Astrocyte of the cerebellum (primary cell): ENCODE measurements at regions not wholly inside any gene's neighbourhood (a gene's known extent, or its start where the extent isn't known, plus 50 kb on each side); places are given as distances from the start of the nearest gene placed in this dataset.
A peak's percentile ranks its signal among the peaks of the same experiment; 100 is the strongest.
"Not testable (repeated sequence)": the region's sequence is repeated elsewhere in the genome, so short reads cannot be mapped to it uniquely, and the experiment has no call there.

Experiments
- DNase-seq: peaks from one replicate; pipeline ENCODE4 v3.0.0-alpha.2; 2011; ENCODE audit warnings: low read depth
- H3K4me3 ChIP-seq: 2 replicates; pipeline ENCODE4 v1.5.1; 2011; ENCODE audit warnings: mild to moderate bottlenecking, low read depth, low read length, moderate library complexity
- CTCF ChIP-seq: IDR thresholded peaks from 2 replicates; pipeline ENCODE4 v1.5.1; 2012; ENCODE audit warnings: low read length, low read depth, moderate library complexity, mild to moderate bottlenecking; ENCODE audit errors: missing control alignments
- in situ Hi-C: cut with HindIII; loops from 2 replicates; pipeline ENCODE4 v1.10.0; 2017; ENCODE audit warnings: low sequenced_read_pairs

GRCh38 chr13:44309794-44310757 is 63.5 kb upstream of the SERP2 start:
- in situ Hi-C loops, result no loop called here
- DNase-seq, result no peak
- H3K4me3 ChIP-seq, result no peak overlapping the region
- TF ChIP-seq CTCF, result no peak

- H3K4me3 ChIP-seq, result no peak overlapping the region
- in situ Hi-C loops, result no loop called here
- TF ChIP-seq CTCF, result no peak
- no peak for DNase-seq
Observed at GRCh38 chr13:44311011-44311780, 62.4 kb upstream of the SERP2 start.

- DNase-seq, result no peak
- in situ Hi-C loops, result no loop called here
- TF ChIP-seq CTCF, result no peak
- no peak overlapping the region for H3K4me3 ChIP-seq
Observed at GRCh38 chr13:44312131-44312530, 61.5 kb upstream of the SERP2 start.

GRCh38 chr13:44312834-44313551 is 60.6 kb upstream of the SERP2 start:
- TF ChIP-seq CTCF, result no peak
- in situ Hi-C loops, result no loop called here
- no peak overlapping the region for H3K4me3 ChIP-seq
- DNase-seq, result peak; percentile 87

GRCh38 chr13:44313674-44314073 is 60.0 kb upstream of the SERP2 start:
- in situ Hi-C loops, result no loop called here
- TF ChIP-seq CTCF, result no peak
- no peak overlapping the region for H3K4me3 ChIP-seq
- no peak for DNase-seq

- DNase-seq, in situ Hi-C loops, H3K4me3 ChIP-seq: not testable (repeated sequence)
Observed at GRCh38 chr13:44314160-44314559, 59.5 kb upstream of the SERP2 start.
